HCT116 (cell line): ENCODE measurements at regions not wholly inside any gene's neighbourhood (a gene's known extent, or its start where the extent isn't known, plus 50 kb on each side); places are given as distances from the start of the nearest gene placed in this dataset.

Source experiments
- ATAC-seq: fragments of 200-7000 bp; cut with Tn5 transposase; 2 replicates; pipeline ENCODE4 v1.9.1; 2020; ENCODE audit warnings: mild to moderate bottlenecking, moderate library complexity
- BruUV-seq: library from RNA; stranded (reverse); fragments of 400-500 nt; replicated peaks from 2 replicates; lab custom pipeline; 2021; lab: Mats Ljungman, UMichigan
- CTCF ChIA-PET: fragments of 300-600 bp; sonication (Branson Sonifier 250); formaldehyde crosslinking; loops from one replicate; lab custom pipeline; 2021; ENCODE audit warnings: antibody characterized with exemption; lab: Charles Lee
- POLR2A ChIA-PET: fragments of 300-600, 350-600 bp; sonication (Branson Sonifier 250); formaldehyde crosslinking; loops from one replicate; lab custom pipeline; 2021; ENCODE audit warnings: antibody characterized with exemption; lab: Charles Lee
- RAD21 ChIA-PET, 2 experiments: fragments of 300-600 bp; sonication (Branson Sonifier 250); formaldehyde crosslinking; loops; one replicate each; lab custom pipeline; 2023; ENCODE audit warnings: low total read pairs in 2 of 2; ENCODE audit not compliant: uncharacterized antibody in 2 of 2, unreplicated experiment in 2 of 2, low non-redundant PET in 1 of 2; lab: Charles Lee
- DNase-seq: peaks from one replicate; pipeline ENCODE4 v3.0.0-alpha.2; 2010; ENCODE audit warnings: low read depth, low spot score
- H2AFZ ChIP-seq: fragments of 200-600 bp; shearing (Covaris generic), sonication (generic); 2 replicates; pipeline ENCODE4 v1.6.1; 2017; ENCODE audit warnings: low read depth, mixed run types, mixed read lengths, antibody characterized with exemption, low read length; ENCODE audit not compliant: poor library complexity, severe bottlenecking
- H3K27ac ChIP-seq: 2 replicates; pipeline ENCODE4 v1.5.1; 2012; ENCODE audit warnings: low read depth, low read length
- H3K27me3 ChIP-seq: fragments of 200-600 bp; sonication (generic); 2 replicates; pipeline ENCODE4 v1.6.1; 2016; ENCODE audit warnings: mixed run types, low read length, mixed read lengths; ENCODE audit not compliant: insufficient read depth
- H3K36me3 ChIP-seq, 2 experiments: fragments of 200-500 bp in 1 of 2; fragments of 200-600 bp in 1 of 2; sonication (Bioruptor generic) in 1 of 2; sonication (generic) in 1 of 2; 2 replicates each; pipeline versions ENCODE4 v1.5.1 to v1.6.1; 2014 to 2016; ENCODE audit warnings: low read length in 2 of 2, inconsistent platforms in 1 of 2, mixed read lengths in 1 of 2, mixed run types in 1 of 2; ENCODE audit not compliant: insufficient read depth in 2 of 2, control insufficient read depth in 1 of 2
- H3K4me1 ChIP-seq, 2 experiments: fragments of 200-600 bp in 1 of 2; sonication (generic) in 1 of 2; 2 replicates each; pipeline versions ENCODE4 v1.5.1 to v1.6.1; 2012 to 2017; ENCODE audit warnings: low read length in 2 of 2, inconsistent platforms in 1 of 2, mild to moderate bottlenecking in 1 of 2, mixed read lengths in 1 of 2, mixed run types in 1 of 2, moderate library complexity in 1 of 2; ENCODE audit not compliant: insufficient read depth in 2 of 2, control insufficient read depth in 1 of 2
- H3K4me2 ChIP-seq: fragments of 200-600 bp; sonication (generic); 2 replicates; pipeline ENCODE4 v1.6.1; 2017; ENCODE audit warnings: mixed run types, low read length, mixed read lengths
- H3K4me3 ChIP-seq, 2 experiments: fragments of 200-600 bp in 1 of 2; sonication (generic) in 1 of 2; replicated peaks in 1 of 2; 2 replicates each; pipeline ENCODE4 v1.5.1; 2011 to 2016; ENCODE audit warnings: low read length in 2 of 2, control low read depth in 1 of 2, low read depth in 1 of 2, mild to moderate bottlenecking in 1 of 2, mixed read lengths in 1 of 2, mixed run types in 1 of 2
- H3K79me2 ChIP-seq: fragments of 200-600 bp; sonication (generic); 2 replicates; pipeline ENCODE4 v1.6.1; 2017; ENCODE audit warnings: mild to moderate bottlenecking, mixed run types, low read length, moderate library complexity, mixed read lengths; ENCODE audit not compliant: insufficient read depth
- H3K9ac ChIP-seq: fragments of 200-600 bp; sonication (generic); 2 replicates; pipeline ENCODE4 v1.6.1; 2016; ENCODE audit warnings: low read length, mixed read lengths
- H3K9me2 ChIP-seq: fragments of 200-600 bp; sonication (generic), shearing (Covaris generic); 2 replicates; pipeline ENCODE4 v1.6.1; 2017; ENCODE audit warnings: mixed run types, mild to moderate bottlenecking, moderate library complexity; ENCODE audit not compliant: insufficient read depth
- H3K9me3 ChIP-seq, 2 experiments: fragments of 200-500 bp in 1 of 2; fragments of 200-600 bp in 1 of 2; sonication (Bioruptor generic) in 1 of 2; sonication (generic) in 1 of 2; 2 replicates each; pipeline ENCODE4 v1.6.1; 2014 to 2017; ENCODE audit warnings: low read length in 2 of 2, mixed read lengths in 2 of 2, inconsistent platforms in 1 of 2, low read depth in 1 of 2, mild to moderate bottlenecking in 1 of 2, mixed run types in 1 of 2, moderate library complexity in 1 of 2; ENCODE audit not compliant: control insufficient read depth in 1 of 2, insufficient read depth in 1 of 2
- H4K20me1 ChIP-seq: fragments of 200-600 bp; sonication (generic), shearing (Covaris generic); 2 replicates; pipeline ENCODE4 v1.6.1; 2017; ENCODE audit warnings: mixed run types, mild to moderate bottlenecking, moderate library complexity; ENCODE audit not compliant: insufficient read depth
- CBX3 ChIP-seq: IDR thresholded peaks from 2 replicates; pipeline ENCODE4 v1.6.1; 2012; ENCODE audit warnings: low read depth
- CTCF ChIP-seq, 3 experiments: fragments of 200-600 bp in 1 of 3; sonication (generic) in 1 of 3; IDR thresholded peaks in 2 of 3; conservative IDR thresholded peaks in 1 of 3; 2 replicates each; pipeline ENCODE4 v1.5.1; 2012 to 2017; ENCODE audit warnings: low read depth in 2 of 3, low read length in 2 of 3, antibody characterized with exemption in 1 of 3, borderline replicate concordance in 1 of 3, control low read depth in 1 of 3, mild to moderate bottlenecking in 1 of 3, mixed read lengths in 1 of 3, mixed run types in 1 of 3, moderate library complexity in 1 of 3; ENCODE audit not compliant: insufficient read depth in 1 of 3
- EGR1 ChIP-seq: IDR thresholded peaks from 2 replicates; pipeline ENCODE4 v1.6.1; 2012; ENCODE audit warnings: low read depth
- ELF1 ChIP-seq: IDR thresholded peaks from 2 replicates; pipeline ENCODE4 v1.6.1; 2012; ENCODE audit warnings: low read depth, borderline replicate concordance
- EZH2phosphoT487 ChIP-seq: fragments of 200-600 bp; IDR thresholded peaks from 2 replicates; pipeline ENCODE4 v1.6.1; 2018; ENCODE audit warnings: antibody characterized with exemption, borderline replicate concordance
- FOSL1 ChIP-seq: IDR thresholded peaks from 2 replicates; pipeline ENCODE4 v1.6.1; 2012; ENCODE audit warnings: low read depth
- JUND ChIP-seq: IDR thresholded peaks from 2 replicates; pipeline ENCODE4 v1.6.1; 2012
- POLR2A ChIP-seq: IDR thresholded peaks from 2 replicates; pipeline ENCODE4 v1.7.0; 2011; ENCODE audit warnings: borderline replicate concordance; ENCODE audit not compliant: insufficient read depth, insufficient read length; ENCODE audit errors: extremely low read depth
- RAD21 ChIP-seq: IDR thresholded peaks from 2 replicates; pipeline ENCODE4 v1.6.1; 2012; ENCODE audit warnings: low read depth, mild to moderate bottlenecking
- SP1 ChIP-seq: IDR thresholded peaks from 2 replicates; pipeline ENCODE4 v1.6.1; 2012; ENCODE audit warnings: low read depth
- TCF7L2 ChIP-seq: IDR thresholded peaks from 2 replicates; pipeline ENCODE4 v1.7.0; 2011; ENCODE audit warnings: borderline replicate concordance, inconsistent platforms; ENCODE audit not compliant: insufficient read depth, insufficient read length; ENCODE audit errors: extremely low read depth
- YY1 ChIP-seq: IDR thresholded peaks from 2 replicates; pipeline ENCODE4 v1.6.1; 2011; ENCODE audit warnings: low read length, low read depth, moderate library complexity, mild to moderate bottlenecking; ENCODE audit not compliant: insufficient replicate concordance; ENCODE audit errors: extremely low read depth
- ZBTB33 ChIP-seq: IDR thresholded peaks from 2 replicates; pipeline ENCODE4 v1.6.1; 2011; ENCODE audit warnings: mild to moderate bottlenecking, low read length, moderate library complexity; ENCODE audit not compliant: insufficient replicate concordance; ENCODE audit errors: extremely low read depth
- intact Hi-C: fragments of 100-400 bp; cut with micrococcal nuclease; formaldehyde crosslinking; loops from 2 replicates; pipeline ENCODE4 v1.10.0; 2022
- TF ChIP-seq, protein P1 (sequence below): IDR thresholded peaks from 2 replicates; pipeline ENCODE4 v1.6.1; 2012; ENCODE audit warnings: low read depth

- H3K4me1 ChIP-seq, result no peaks in the 10 kb centered on the region
- no peak overlapping the region for H3K9ac ChIP-seq
- no peak overlapping the region for H2AFZ ChIP-seq
- no TSS peak for BruUV-seq
- H3K4me2 ChIP-seq, result no peak overlapping the region
- RAD21 ChIA-PET, result no interaction called here
- intact Hi-C loops, result no loop called here
- no peak overlapping the region for H3K4me3 ChIP-seq
- TF ChIP-seq ELF1, result no peak
- TF ChIP-seq SP1, result no peak
- no peak for TF ChIP-seq POLR2A
- TF ChIP-seq CBX3, result no peak
- TF ChIP-seq EZH2phosphoT487, result no peak
- TF ChIP-seq YY1, result no peak
- no peak for TF ChIP-seq FOSL1
- TF ChIP-seq, protein P1, sequence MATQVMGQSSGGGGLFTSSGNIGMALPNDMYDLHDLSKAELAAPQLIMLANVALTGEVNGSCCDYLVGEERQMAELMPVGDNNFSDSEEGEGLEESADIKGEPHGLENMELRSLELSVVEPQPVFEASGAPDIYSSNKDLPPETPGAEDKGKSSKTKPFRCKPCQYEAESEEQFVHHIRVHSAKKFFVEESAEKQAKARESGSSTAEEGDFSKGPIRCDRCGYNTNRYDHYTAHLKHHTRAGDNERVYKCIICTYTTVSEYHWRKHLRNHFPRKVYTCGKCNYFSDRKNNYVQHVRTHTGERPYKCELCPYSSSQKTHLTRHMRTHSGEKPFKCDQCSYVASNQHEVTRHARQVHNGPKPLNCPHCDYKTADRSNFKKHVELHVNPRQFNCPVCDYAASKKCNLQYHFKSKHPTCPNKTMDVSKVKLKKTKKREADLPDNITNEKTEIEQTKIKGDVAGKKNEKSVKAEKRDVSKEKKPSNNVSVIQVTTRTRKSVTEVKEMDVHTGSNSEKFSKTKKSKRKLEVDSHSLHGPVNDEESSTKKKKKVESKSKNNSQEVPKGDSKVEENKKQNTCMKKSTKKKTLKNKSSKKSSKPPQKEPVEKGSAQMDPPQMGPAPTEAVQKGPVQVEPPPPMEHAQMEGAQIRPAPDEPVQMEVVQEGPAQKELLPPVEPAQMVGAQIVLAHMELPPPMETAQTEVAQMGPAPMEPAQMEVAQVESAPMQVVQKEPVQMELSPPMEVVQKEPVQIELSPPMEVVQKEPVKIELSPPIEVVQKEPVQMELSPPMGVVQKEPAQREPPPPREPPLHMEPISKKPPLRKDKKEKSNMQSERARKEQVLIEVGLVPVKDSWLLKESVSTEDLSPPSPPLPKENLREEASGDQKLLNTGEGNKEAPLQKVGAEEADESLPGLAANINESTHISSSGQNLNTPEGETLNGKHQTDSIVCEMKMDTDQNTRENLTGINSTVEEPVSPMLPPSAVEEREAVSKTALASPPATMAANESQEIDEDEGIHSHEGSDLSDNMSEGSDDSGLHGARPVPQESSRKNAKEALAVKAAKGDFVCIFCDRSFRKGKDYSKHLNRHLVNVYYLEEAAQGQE, result no peak
- no peak for TF ChIP-seq ZBTB33
- TF ChIP-seq JUND, result no peak
- no peak for TF ChIP-seq CTCF (IDR thresholded peaks at IDR 0.05 in 2 of 3, conservative IDR thresholded peaks at IDR 0.05 in 1 of 3; ENCODE audit: borderline replicate concordance in 1 of 3, insufficient read depth in 1 of 3, low read depth in 2 of 3, low read length in 2 of 3)
- TF ChIP-seq EGR1, result no peak
- no peak for TF ChIP-seq RAD21
- TF ChIP-seq TCF7L2, result no peak
- H3K27me3 ChIP-seq, result no peaks in the 10 kb centered on the region
- CTCF ChIA-PET, result no interaction called here
- no peak for ATAC-seq
- H3K79me2 ChIP-seq, result no peaks in the 10 kb centered on the region
- H3K36me3 ChIP-seq, result no peaks in the 10 kb centered on the region
- POLR2A ChIA-PET, result no interaction called here
- H3K9me2 ChIP-seq, result no peaks in the 10 kb centered on the region
- no peak for DNase-seq
- H3K27ac ChIP-seq, result no peak overlapping the region
- H4K20me1 ChIP-seq, result no peaks in the 10 kb centered on the region
- H3K9me3 ChIP-seq, result peaks cover 37 to 52% of the 10 kb centered on the region in 2 experiments; a peak in 2 of 4 replicates
Observed at GRCh38 chr21:16870103-16870502, 642.7 kb upstream of the CXADR start.
